Testis (tissue), 2 donors: ENCODE measurements at regions not wholly inside any gene's neighbourhood (a gene's known extent, or its start where the extent isn't known, plus 50 kb on each side); places are given as distances from the start of the nearest gene placed in this dataset.
A peak's percentile ranks its signal among the peaks of the same experiment; 100 is the strongest.

Experiments used
- DNase-seq: peaks from one replicate; pipeline ENCODE4 v3.0.0-alpha.2; 2019
- H3K27ac ChIP-seq, 2 donors: fragments of 200-600 bp; sonication (generic); one replicate each; pipeline ENCODE4 v1.5.1; 2019
- H3K27me3 ChIP-seq: fragments of 200-600 bp; sonication (generic); one replicate; pipeline ENCODE4 v1.5.1; 2019
- H3K36me3 ChIP-seq: fragments of 200-600 bp; sonication (generic); one replicate; pipeline ENCODE4 v1.5.1; 2017; ENCODE audit warnings: low read depth; ENCODE audit errors: missing control alignments
- H3K4me1 ChIP-seq: fragments of 200-600 bp; sonication (generic); one replicate; pipeline ENCODE4 v1.5.1; 2019
- H3K4me3 ChIP-seq, 2 donors: fragments of 200-600 bp; sonication (generic); one replicate each; pipeline ENCODE4 v1.5.1; 2017 to 2019
- H3K9me3 ChIP-seq: fragments of 200-600 bp; sonication (generic); one replicate; pipeline ENCODE4 v1.5.1; 2017
- CTCF ChIP-seq, 3 experiments: fragments of 450-650 bp in 2 of 3; fragments of 200-600 bp in 1 of 3; sonication (generic) in 1 of 3; IDR thresholded peaks; one replicate each; pipeline ENCODE4 v1.5.1; 2016 to 2019; ENCODE audit warnings: antibody characterized with exemption in 3 of 3, mild to moderate bottlenecking in 2 of 3, moderate library complexity in 1 of 3
- POLR2A ChIP-seq: fragments of 450-650 bp; IDR thresholded peaks from one replicate; pipeline ENCODE4 v1.6.1; 2017; ENCODE audit warnings: antibody characterized with exemption, mild to moderate bottlenecking, moderate library complexity
- WGBS, 2 donors: methylation state at CpG; one replicate each; pipeline ENCODE4 v1.1.5; 2018; 5-methylcytosine and 5-hydroxymethylcytosine counted together
- intact Hi-C: fragments of 100-400 bp; cut with DNase I; formaldehyde crosslinking; loops from one replicate; pipeline ENCODE4 v1.15.1; 2023; ENCODE audit warnings: low total_unique reads

GRCh38 chr14:71666571-71667145, 265.6 kb upstream of the RGS6 start:
- TF ChIP-seq CTCF (IDR thresholded peaks at IDR 0.05), result no peak
- TF ChIP-seq POLR2A, result no peak
- no peak overlapping the region for H3K4me3 ChIP-seq
- WGBS, 2 donors, result 80 to 92% methylated on average over 2 of the region's 2 CpGs
- H3K36me3 ChIP-seq, result no peaks in the 10 kb centered on the region
- no peaks in the 10 kb centered on the region for H3K9me3 ChIP-seq
- H3K27ac ChIP-seq, result no peak overlapping the region
- intact Hi-C loops, result no loop called here
- no peak for DNase-seq
- H3K27me3 ChIP-seq, result no peaks in the 10 kb centered on the region
- peaks cover 4% of the 10 kb centered on the region for H3K4me1 ChIP-seq

GRCh38 chr14:71668186-71668912, 263.9 kb upstream of the RGS6 start:
- intact Hi-C loops, result no loop called here
- H3K4me3 ChIP-seq, result no peak overlapping the region
- no peaks in the 10 kb centered on the region for H3K27me3 ChIP-seq
- 32 to 47% methylated on average over 5 of the region's 5 CpGs for WGBS, 2 donors
- H3K4me1 ChIP-seq, result peaks cover 4% of the 10 kb centered on the region
- TF ChIP-seq POLR2A, result no peak
- no peak for TF ChIP-seq CTCF (IDR thresholded peaks at IDR 0.05)
- no peaks in the 10 kb centered on the region for H3K36me3 ChIP-seq
- H3K27ac ChIP-seq, result peak overlapping the region in 1 of 2 donors; percentile 57
- DNase-seq, result no peak
- H3K9me3 ChIP-seq, result no peaks in the 10 kb centered on the region

GRCh38 chr14:71672596-71672995, 259.6 kb upstream of the RGS6 start:
- H3K9me3 ChIP-seq, result no peaks in the 10 kb centered on the region
- WGBS, 2 donors, result 98% methylated on average over 4 to 5 of the region's 5 CpGs
- intact Hi-C loops, result no loop called here
- H3K36me3 ChIP-seq, result no peaks in the 10 kb centered on the region
- peaks cover 9% of the 10 kb centered on the region for H3K4me1 ChIP-seq
- H3K4me3 ChIP-seq, result no peak overlapping the region
- DNase-seq, result no peak
- no peaks in the 10 kb centered on the region for H3K27me3 ChIP-seq
- no peak overlapping the region for H3K27ac ChIP-seq
- TF ChIP-seq POLR2A (no peak), CTCF (IDR thresholded peaks at IDR 0.05) (no peak)

- WGBS, 2 donors, result 72 to 78% methylated on average over 7 of the region's 7 CpGs
- Histone ChIP-seq H3K36me3 (no peaks in the 10 kb centered on the region), H3K9me3 (no peaks in the 10 kb centered on the region), H3K4me1 (peaks cover 5% of the 10 kb centered on the region), H3K4me3 (no peak overlapping the region), H3K27ac (peak overlapping the region; percentile 25 to 58), H3K27me3 (no peaks in the 10 kb centered on the region)
- peak; percentile 69 for DNase-seq
- intact Hi-C loops, result no loop called here
- no peak for TF ChIP-seq CTCF (IDR thresholded peaks at IDR 0.05)
- no peak for TF ChIP-seq POLR2A
Observed at GRCh38 chr14:71675126-71675899, 256.9 kb upstream of the RGS6 start.
